CMK (cell line): ENCODE measurements at regions not wholly inside any gene's neighbourhood (a gene's known extent, or its start where the extent isn't known, plus 50 kb on each side); places are given as distances from the start of the nearest gene placed in this dataset.
"Not testable (repeated sequence)": the region's sequence is repeated elsewhere in the genome, so short reads cannot be mapped to it uniquely, and the experiment has no call there.

ENCODE experiments used
- DNase-seq: peaks from one replicate; pipeline ENCODE4 v3.0.0-alpha.2; 2010; ENCODE audit warnings: low read depth

- no peak for DNase-seq
Observed at GRCh38 chr5:82551192-82551591, 273.0 kb upstream of the RPS23 start.

- DNase-seq, result no peak
Observed at GRCh38 chr5:82549263-82549662, 271.1 kb upstream of the RPS23 start.

- DNase-seq, result no peak
Observed at GRCh38 chr5:82544004-82544403, 265.9 kb upstream of the RPS23 start.

- DNase-seq, result no peak
Observed at GRCh38 chr5:82540301-82540700, 262.1 kb upstream of the RPS23 start.

- peak; percentile 22 for DNase-seq
Observed at GRCh38 chr5:82538339-82539034, 260.3 kb upstream of the RPS23 start.

- no peak for DNase-seq
Observed at GRCh38 chr5:82537687-82538306, 259.6 kb upstream of the RPS23 start.

- no peak for DNase-seq
Observed at GRCh38 chr5:82534986-82535385, 256.8 kb upstream of the RPS23 start.

- not testable (repeated sequence) for DNase-seq
Observed at GRCh38 chr5:82532075-82532474, 253.9 kb upstream of the RPS23 start.

- no peak for DNase-seq
Observed at GRCh38 chr5:82526540-82526939, 248.4 kb upstream of the RPS23 start.

- no peak for DNase-seq
Observed at GRCh38 chr5:82525626-82526025, 247.5 kb upstream of the RPS23 start.

GRCh38 chr5:82523633-82524032 is 245.5 kb upstream of the RPS23 start:
- no peak for DNase-seq

GRCh38 chr5:82522897-82523296 is 244.7 kb upstream of the RPS23 start:
- DNase-seq, result no peak

GRCh38 chr5:82521431-82522051 is 243.4 kb upstream of the RPS23 start:
- no peak for DNase-seq

GRCh38 chr5:82519558-82519957 is 241.4 kb upstream of the RPS23 start:
- no peak for DNase-seq

- no peak for DNase-seq
Observed at GRCh38 chr5:82517544-82518075, 239.5 kb upstream of the RPS23 start.

- DNase-seq, result no peak
Observed at GRCh38 chr5:82513738-82514137, 235.6 kb upstream of the RPS23 start.

GRCh38 chr5:82512025-82512424 is 233.9 kb upstream of the RPS23 start:
- DNase-seq, result no peak

GRCh38 chr5:82511134-82511533 is 233.0 kb upstream of the RPS23 start:
- no peak for DNase-seq

- no peak for DNase-seq
Observed at GRCh38 chr5:82509762-82510161, 231.6 kb upstream of the RPS23 start.

- DNase-seq, result not testable (repeated sequence)
Observed at GRCh38 chr5:82506390-82506789, 228.2 kb upstream of the RPS23 start.

GRCh38 chr5:82499725-82500244 is 221.6 kb upstream of the RPS23 start:
- DNase-seq, result no peak

GRCh38 chr5:82497242-82497641 is 219.1 kb upstream of the RPS23 start:
- no peak for DNase-seq

GRCh38 chr5:82494942-82495341 is 216.8 kb upstream of the RPS23 start:
- no peak for DNase-seq
